K562 (cell line): ENCODE measurements at regions not wholly inside any gene's neighbourhood (a gene's known extent, or its start where the extent isn't known, plus 50 kb on each side); places are given as distances from the start of the nearest gene placed in this dataset.
"Not testable (repeated sequence)": the region's sequence is repeated elsewhere in the genome, so short reads cannot be mapped to it uniquely, and the experiment has no call there.

Source experiments
- ATAC-seq: fragments of 200-7000 bp; cut with Tn5 transposase; 3 replicates; pipeline ENCODE4 v1.9.1; 2020; ENCODE audit warnings: moderate library complexity
- BruUV-seq: library from RNA; stranded (reverse); fragments of 400-500 nt; replicated peaks from 2 replicates; lab custom pipeline; 2021; lab: Mats Ljungman, UMichigan
- CTCF ChIA-PET: fragments of 300-600 bp; formaldehyde crosslinking; extraction: SDS; loops from one replicate; lab custom pipeline; 2021; ENCODE audit warnings: low intra/inter-chr PET ratio; lab: Yijun Ruan, JAX
- POLR2A ChIA-PET: fragments of 300-600, 350-650 bp; sonication (Branson Sonifier 250); formaldehyde crosslinking; extraction: SDS; loops from one replicate; lab custom pipeline; 2021; ENCODE audit warnings: antibody characterized with exemption, inconsistent platforms; lab: Yijun Ruan, JAX
- DNase-seq, 4 experiments: peaks; one replicate each; pipeline versions ENCODE4 v3.0.0 to v3.0.0-alpha.2; 2011 to 2018; ENCODE audit warnings: low spot score in 3 of 4, mixed read lengths in 3 of 4; ENCODE audit errors: extremely low read depth in 1 of 4
- FAIRE-seq: peaks from 2 replicates; lab custom pipeline; 2011; peaks lifted over from hg19 to GRCh38; lab: Jason Lieb, UNC
- H2AFZ ChIP-seq: 2 replicates; pipeline ENCODE4 v1.6.0; 2011; ENCODE audit warnings: low read depth, low read length, control low read depth, inconsistent platforms
- H3K27ac ChIP-seq: fragments of 200-600 bp; 3 replicates; pipeline ENCODE4 v1.8.0; 2011; ENCODE audit warnings: low read depth, mild to moderate bottlenecking, control low read depth, inconsistent platforms, low read length, moderate library complexity, mixed read lengths; ENCODE audit errors: extremely low read depth
- H3K27me3 ChIP-seq, 2 experiments: fragments of 300-600 bp in 1 of 2; 2 replicates in 1 of 2; 3 replicates in 1 of 2; pipeline versions ENCODE4 v1.6.0 to v1.8.0; 2011; ENCODE audit warnings: inconsistent platforms in 2 of 2, low read length in 2 of 2, mild to moderate bottlenecking in 1 of 2, mixed read lengths in 1 of 2, moderate library complexity in 1 of 2; ENCODE audit not compliant: control insufficient read depth in 2 of 2, insufficient read depth in 2 of 2
- H3K36me3 ChIP-seq: fragments of 300-600 bp; 3 replicates; pipeline ENCODE4 v1.8.0; 2011; ENCODE audit warnings: mild to moderate bottlenecking, low read length, inconsistent platforms; ENCODE audit not compliant: control insufficient read depth, insufficient read depth
- H3K4me1 ChIP-seq, 2 experiments: fragments of 200-600 bp in 1 of 2; replicated peaks in 1 of 2; 2 replicates in 1 of 2; 3 replicates in 1 of 2; pipeline versions ENCODE4 v1.5.1 to v1.8.0; 2011; ENCODE audit warnings: inconsistent platforms in 2 of 2, low read length in 2 of 2, mild to moderate bottlenecking in 1 of 2, mixed read lengths in 1 of 2, moderate library complexity in 1 of 2; ENCODE audit not compliant: control insufficient read depth in 2 of 2, insufficient read depth in 2 of 2
- H3K4me2 ChIP-seq: 2 replicates; pipeline ENCODE4 v1.6.1; 2011; ENCODE audit warnings: low read length, control low read depth, inconsistent platforms, mixed read lengths; ENCODE audit not compliant: insufficient read depth
- H3K4me3 ChIP-seq: fragments of 200-600 bp; sonication (generic), shearing (Covaris generic); 2 replicates; pipeline ENCODE4 v1.5.1; 2016; ENCODE audit warnings: control low read depth, inconsistent platforms
- H3K79me2 ChIP-seq: fragments of 200-600 bp; 3 replicates; pipeline ENCODE4 v1.8.0; 2011; ENCODE audit warnings: low read length, inconsistent platforms; ENCODE audit not compliant: control insufficient read depth, insufficient read depth
- H3K9ac ChIP-seq, 2 experiments: 2 replicates each; pipeline versions ENCODE4 v1.6.0 to v1.6.1; 2011; ENCODE audit warnings: low read depth in 2 of 2, low read length in 2 of 2, control low read depth in 1 of 2, inconsistent platforms in 1 of 2, mild to moderate bottlenecking in 1 of 2, mixed read lengths in 1 of 2; ENCODE audit not compliant: insufficient read depth in 1 of 2
- H3K9me1 ChIP-seq: one replicate; pipeline ENCODE4 v1.6.0; 2011; ENCODE audit warnings: inconsistent platforms, mild to moderate bottlenecking, low read length, moderate library complexity; ENCODE audit not compliant: control insufficient read depth, insufficient read depth
- H3K9me3 ChIP-seq: replicated peaks from 2 replicates; pipeline ENCODE4 v1.5.1; 2011; ENCODE audit warnings: low read depth, low read length, inconsistent platforms; ENCODE audit not compliant: control insufficient read depth, insufficient read depth
- H4K20me1 ChIP-seq: replicated peaks from 2 replicates; pipeline ENCODE4 v1.6.1; 2011; ENCODE audit warnings: low read length, inconsistent platforms, mixed read lengths; ENCODE audit not compliant: control insufficient read depth, insufficient read depth
- ARID3B ChIP-seq: fragments of 250-450 bp; sonication (Bioruptor Pico); IDR thresholded peaks from 2 replicates; pipeline ENCODE4 v1.4.0; 2020; ENCODE audit warnings: borderline replicate concordance
- MAFF ChIP-seq: IDR thresholded peaks from 2 replicates; pipeline ENCODE4 v1.6.1; 2012; ENCODE audit warnings: low read length, improper control_type of control experiment
- SREBF1 ChIP-seq: fragments of 150-350 bp; IDR thresholded peaks from 2 replicates; pipeline ENCODE4 v1.6.1; 2014; ENCODE audit warnings: antibody characterized with exemption, low read depth, low read length, borderline replicate concordance
- ZNF316 ChIP-seq: fragments of 450-650 bp; IDR thresholded peaks from 2 replicates; pipeline ENCODE4 v1.6.1; 2016
- whole genome bisulfite sequencing: fragments of 100-300 bp; shearing (Covaris generic); methylation state at CpG from one replicate; pipeline ENCODE4 v1.1.6; 2016; ENCODE audit warnings: low coverage, mixed read lengths; ENCODE audit not compliant: insufficient coverage; ENCODE audit errors: missing lambda C conversion rate; 5-methylcytosine and 5-hydroxymethylcytosine counted together
- in situ Hi-C: fragments of 300-500 bp; cut with MboI; formaldehyde crosslinking; loops from 4 replicates; pipeline ENCODE4 v1.15.0; 2018; ENCODE audit warnings: inconsistent platforms, mixed read lengths
- intact Hi-C: fragments of 100-400 bp; cut with micrococcal nuclease; formaldehyde crosslinking; loops from 2 replicates; pipeline ENCODE4 v1.14.2; 2022

GRCh38 chrX:26762253-26762652 is 546.3 kb downstream of the MAGEB5 start:
- Histone ChIP-seq H3K27ac (no peak overlapping the region), H3K9me3 (no peaks in the 10 kb centered on the region), H3K9ac (no peak overlapping the region), H3K4me1 (no peaks in the 10 kb centered on the region), H3K36me3 (no peaks in the 10 kb centered on the region), H3K9me1 (no peaks in the 10 kb centered on the region), H3K4me3 (no peak overlapping the region), H3K27me3 (no peaks in the 10 kb centered on the region), H3K79me2 (no peaks in the 10 kb centered on the region), H3K4me2 (no peak overlapping the region), H4K20me1 (no peaks in the 10 kb centered on the region), H2AFZ (no peak overlapping the region)
- POLR2A ChIA-PET = no interaction called here
- FAIRE-seq (no peak), ATAC-seq (no peak), DNase-seq (no peak)
- BruUV-seq = no TSS peak
- CTCF ChIA-PET = no interaction called here
- intact Hi-C loops = no loop called here
- TF ChIP-seq SREBF1 = no peak
- no peak for TF ChIP-seq ARID3B (CRISPR knock-in tag)
- peak; percentile 18; the same call in 1 of the 2 replicates for TF ChIP-seq MAFF
- peak; percentile 16; the same call in 1 of the 2 replicates for TF ChIP-seq ZNF316
- in situ Hi-C loops = no loop called here
- 0% methylated on average over 2 of the region's 2 CpGs for WGBS

GRCh38 chrX:26755760-26756159 is 539.8 kb downstream of the MAGEB5 start:
- H2AFZ ChIP-seq, H3K9me3 ChIP-seq, in situ Hi-C loops, H3K9ac ChIP-seq, H3K4me1 ChIP-seq, BruUV-seq, ATAC-seq, H3K79me2 ChIP-seq, H3K4me2 ChIP-seq, H3K27ac ChIP-seq, H3K36me3 ChIP-seq, DNase-seq, H3K9me1 ChIP-seq, intact Hi-C loops, H3K4me3 ChIP-seq, H4K20me1 ChIP-seq, POLR2A ChIA-PET, CTCF ChIA-PET, FAIRE-seq, H3K27me3 ChIP-seq: not testable (repeated sequence)
- WGBS = 1% methylated on average over 13 of the region's 13 CpGs
